NCI-H2107 treated with DMSO at 0.1 percent for 48 hours (cell line): ENCODE measurements at regions not wholly inside any gene's neighbourhood (a gene's known extent, or its start where the extent isn't known, plus 50 kb on each side); places are given as distances from the start of the nearest gene placed in this dataset.
"Not testable (repeated sequence)": the region's sequence is repeated elsewhere in the genome, so short reads cannot be mapped to it uniquely, and the experiment has no call there.

Experiments used
- DNase-seq: peaks from one replicate; lab custom pipeline; 2025; ENCODE audit not compliant: unreplicated experiment; lab: John Stamatoyannopoulos, UW

DNA sequence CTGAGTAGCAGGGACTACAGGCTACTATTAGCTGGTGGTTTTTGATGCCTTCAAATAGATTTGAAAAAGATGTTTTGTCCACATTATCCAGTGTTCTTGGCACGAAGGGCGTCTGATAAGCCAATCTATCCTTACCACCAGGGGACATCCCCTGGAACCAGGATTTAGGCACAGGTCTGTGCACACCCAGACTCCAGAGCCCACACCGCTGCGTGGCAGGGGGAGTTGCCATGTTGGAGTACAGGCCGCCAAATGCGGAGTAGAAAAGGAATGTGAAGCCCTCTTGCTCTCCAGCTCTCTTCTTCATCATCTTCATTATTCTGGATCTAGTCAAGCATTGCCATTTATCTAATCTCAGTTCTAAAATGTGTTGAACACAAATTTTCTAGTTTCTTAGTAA, 54.3 kb downstream of the RNU1-4 start:
- DNase-seq: not testable (repeated sequence)

DNA sequence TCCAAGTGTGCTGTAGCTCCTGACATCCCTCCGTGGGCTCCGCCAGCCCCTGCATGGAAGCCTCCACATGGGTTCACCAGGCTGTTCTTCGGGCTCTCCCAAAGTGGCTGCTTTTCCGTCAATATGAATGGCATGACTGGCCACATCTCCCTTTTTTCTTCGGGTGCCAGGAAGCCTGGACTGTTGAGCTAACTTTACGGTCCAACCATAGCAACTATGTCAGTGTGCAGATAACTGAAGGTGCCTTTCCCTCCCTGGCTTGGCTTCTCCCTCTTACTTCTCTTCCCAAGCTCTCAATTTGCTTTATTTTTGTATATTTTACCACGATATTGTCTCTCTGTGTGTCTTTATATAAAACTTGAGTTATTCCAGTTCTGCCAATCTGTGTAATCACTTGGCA, 54.8 kb downstream of the RNU1-4 start:
- DNase-seq: not testable (repeated sequence)

DNA sequence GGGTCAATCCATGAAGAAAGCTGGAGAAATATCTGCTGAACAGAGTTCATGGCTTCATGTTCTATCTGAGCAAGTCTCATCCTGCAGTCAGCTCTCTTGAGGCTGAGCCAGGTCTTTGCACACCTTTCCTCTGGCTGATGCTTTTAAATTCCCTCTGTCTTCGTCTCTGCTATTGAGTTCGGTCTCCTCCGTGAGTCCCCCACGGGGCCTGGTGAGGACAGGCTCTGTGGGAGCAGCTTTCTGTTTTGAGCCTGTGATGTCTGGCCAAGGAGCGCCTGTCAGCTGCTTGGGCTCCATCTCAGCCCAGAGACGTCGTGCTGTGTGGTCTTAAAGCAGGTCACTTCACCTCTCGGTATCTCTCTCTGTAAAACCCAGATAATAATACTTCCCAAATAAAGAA, 55.9 kb downstream of the RNU1-4 start:
- DNase-seq: not testable (repeated sequence)

DNA sequence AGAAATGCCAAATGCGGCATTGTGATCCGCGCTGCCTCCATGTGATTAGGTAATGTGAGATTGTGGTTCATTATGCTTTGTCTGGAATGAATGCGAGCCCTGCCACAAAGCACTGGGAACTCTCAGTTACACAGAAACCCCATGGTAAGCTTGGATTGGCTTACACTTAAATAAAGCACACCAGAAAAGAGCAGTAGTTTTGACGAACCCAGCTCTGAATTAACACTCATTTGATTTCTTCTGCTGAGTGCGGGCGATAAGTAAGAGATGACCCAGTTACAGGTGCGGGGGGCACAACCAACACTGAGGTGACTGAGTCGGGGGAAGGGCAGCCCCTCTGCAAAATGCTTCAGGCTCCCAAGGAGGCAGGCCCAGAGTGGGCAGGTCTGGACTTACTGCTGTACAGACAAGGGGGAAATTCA, 56.3 kb downstream of the RNU1-4 start:
- DNase-seq: peak; percentile 94

DNA sequence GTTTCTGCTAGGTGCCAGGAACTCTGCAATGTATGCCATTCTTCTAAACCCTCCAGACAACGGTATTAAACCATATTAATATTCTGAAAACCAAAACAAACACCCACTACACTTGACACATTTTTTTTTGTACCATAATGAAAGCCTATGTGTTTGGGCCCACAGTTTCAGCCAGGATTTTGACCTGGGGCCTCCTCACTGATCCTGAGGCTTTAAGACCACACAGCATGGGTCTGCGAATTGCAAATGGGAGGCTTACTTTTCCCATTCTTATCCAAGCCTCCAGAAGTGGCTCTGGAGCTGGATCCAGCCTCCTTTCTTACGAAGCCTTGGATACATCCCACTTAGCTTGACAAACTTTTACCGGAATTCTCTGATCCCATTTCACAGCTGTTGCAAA, 56.7 kb downstream of the RNU1-4 start:
- DNase-seq: not testable (repeated sequence)

DNA sequence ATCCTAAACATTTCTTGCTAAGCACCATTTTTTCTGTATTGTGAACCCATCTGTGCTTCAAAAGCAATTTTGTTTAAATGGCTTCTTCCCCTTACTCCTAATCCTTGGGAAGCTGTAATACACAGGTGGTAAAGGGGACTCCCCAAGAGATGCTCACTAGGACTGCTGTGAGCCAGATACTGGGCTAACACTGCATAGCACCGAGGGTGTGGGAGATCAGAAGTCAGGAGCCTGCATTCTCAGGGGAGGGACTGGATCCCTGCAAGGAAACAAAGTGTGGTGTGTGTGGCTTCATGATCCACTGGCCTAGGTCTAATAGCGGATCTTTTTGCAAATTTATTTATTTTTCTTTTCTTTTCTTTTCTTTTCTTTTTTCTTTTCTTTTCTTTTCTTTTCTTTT, 57.7 kb downstream of the RNU1-4 start:
- not testable (repeated sequence) for DNase-seq
